Skin of body (tissue), 1 donor: ENCODE measurements at regions not wholly inside any gene's neighbourhood (a gene's known extent, or its start where the extent isn't known, plus 50 kb on each side); places are given as distances from the start of the nearest gene placed in this dataset.
"Not testable (repeated sequence)": the region's sequence is repeated elsewhere in the genome, so short reads cannot be mapped to it uniquely, and the experiment has no call there.

Experiments used
- DNase-seq: peaks from one replicate; lab custom pipeline; 2025; lab: John Stamatoyannopoulos, UW

- no peak for DNase-seq
These were observed 257.3 kb upstream of the ISX start for GRCh38 chr22:34808618-34809017.

DNA sequence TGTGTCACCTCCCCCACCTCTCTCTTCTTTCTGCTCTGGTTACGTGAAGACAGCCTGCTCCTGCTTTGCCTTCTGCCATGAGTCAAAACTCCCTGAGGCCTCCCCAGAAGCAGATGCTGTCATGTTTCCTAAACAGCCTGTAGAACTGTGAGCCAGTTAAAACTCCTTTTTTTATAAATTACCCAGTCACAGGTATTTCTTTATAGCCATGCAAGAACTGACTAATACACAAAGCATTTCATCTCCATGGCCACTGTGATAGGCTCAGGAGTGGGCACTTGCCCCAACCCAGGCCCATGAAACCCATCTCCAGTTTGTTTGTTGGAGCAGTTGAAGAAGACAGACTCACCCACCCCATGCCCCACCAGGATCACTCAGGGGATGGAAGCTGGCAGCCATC is 253.3 kb upstream of the ISX start:
- no peak for DNase-seq

- DNase-seq: no peak
These were observed 251.5 kb upstream of the ISX start for GRCh38 chr22:34814260-34815025.

GRCh38 chr22:34829485-34829884 is 236.5 kb upstream of the ISX start:
- no peak for DNase-seq

- DNase-seq: no peak
These were observed 231.9 kb upstream of the ISX start for GRCh38 chr22:34834059-34834458.

GRCh38 chr22:34834541-34834940 is 231.4 kb upstream of the ISX start:
- not testable (repeated sequence) for DNase-seq

DNA sequence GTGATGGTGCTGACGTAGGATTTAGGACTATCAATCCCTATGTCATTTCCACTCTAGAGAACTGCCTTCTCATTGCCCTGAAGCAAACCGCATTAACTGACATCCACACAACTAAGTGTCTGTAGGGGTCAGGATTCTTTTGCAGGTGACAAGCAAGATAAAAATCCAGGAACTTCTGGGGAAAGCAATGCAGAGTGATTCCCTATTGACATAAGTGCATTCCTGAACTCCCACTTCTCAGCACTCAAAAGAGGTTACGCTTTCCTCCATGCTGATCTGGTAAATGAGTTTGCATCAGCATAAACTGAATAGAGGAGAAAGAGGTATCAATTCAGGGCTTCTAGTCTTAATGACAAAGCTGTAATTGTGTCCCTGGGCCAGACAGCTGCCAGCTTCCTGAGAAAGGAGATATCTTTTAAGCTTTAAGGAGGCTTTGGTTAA is 224.6 kb upstream of the ISX start:
- no peak for DNase-seq

GRCh38 chr22:34841911-34842310 is 224.0 kb upstream of the ISX start:
- no peak for DNase-seq

DNA sequence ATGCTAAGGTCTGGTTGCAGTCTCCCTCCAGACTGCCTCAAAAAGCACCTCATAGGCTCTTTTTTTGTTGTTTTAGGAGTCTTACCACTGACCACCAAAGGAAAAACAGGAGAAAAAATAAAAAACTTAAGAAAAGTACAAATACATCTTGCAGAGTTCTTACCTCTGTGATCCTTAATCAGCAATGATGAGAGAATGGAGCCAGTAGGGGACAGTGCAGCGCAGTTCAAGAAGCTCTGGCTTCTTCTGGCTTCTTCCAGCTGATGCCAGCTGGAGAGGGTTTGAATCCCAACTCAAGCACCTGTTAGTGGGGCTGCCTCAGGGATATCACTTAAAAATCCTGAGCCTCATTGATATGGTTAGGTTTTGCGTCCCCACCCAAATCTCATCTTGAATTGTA is 223.3 kb upstream of the ISX start:
- no peak for DNase-seq

DNA sequence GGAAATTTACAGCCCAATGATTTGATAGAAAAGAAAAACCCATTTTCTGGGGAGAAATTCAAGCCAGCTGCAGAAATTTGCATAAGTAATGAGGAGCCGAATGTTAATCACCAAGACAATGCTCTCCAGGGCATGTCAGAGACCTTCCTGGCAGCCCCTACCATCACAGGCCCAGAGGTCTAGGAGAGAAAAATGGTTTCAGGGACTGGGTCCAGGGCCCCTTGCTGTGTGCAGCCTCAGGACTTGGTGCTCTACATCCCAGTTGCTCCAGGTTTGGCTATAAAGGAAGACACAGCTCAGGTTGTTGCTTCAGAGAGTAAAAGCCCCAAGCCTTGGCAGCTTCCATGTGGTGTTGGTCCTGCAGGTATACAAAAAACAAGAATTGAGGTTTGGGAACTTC is 222.2 kb upstream of the ISX start:
- DNase-seq: not testable (repeated sequence)

DNA sequence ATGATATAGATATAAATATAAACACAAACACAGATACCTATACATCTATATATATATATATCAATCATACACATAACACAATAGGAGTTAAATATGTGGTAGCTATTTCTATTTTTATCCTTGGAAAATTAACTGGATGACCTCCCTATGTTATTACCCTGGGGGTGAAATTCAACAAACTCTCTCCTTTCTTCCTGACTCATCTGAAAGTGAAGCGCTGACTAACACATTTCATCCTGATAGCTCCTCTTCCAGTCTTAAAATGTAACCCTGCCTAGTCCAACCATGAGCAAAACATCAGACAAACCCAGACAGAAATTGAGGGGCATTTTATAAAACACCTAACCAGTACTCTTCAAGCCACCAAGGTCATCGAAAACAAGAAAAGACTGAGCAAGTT is 220.6 kb upstream of the ISX start:
- no peak for DNase-seq

GRCh38 chr22:34847072-34847471 is 218.9 kb upstream of the ISX start:
- DNase-seq: no peak

- DNase-seq: no peak
These were observed 216.0 kb upstream of the ISX start for GRCh38 chr22:34849965-34850364.

DNA sequence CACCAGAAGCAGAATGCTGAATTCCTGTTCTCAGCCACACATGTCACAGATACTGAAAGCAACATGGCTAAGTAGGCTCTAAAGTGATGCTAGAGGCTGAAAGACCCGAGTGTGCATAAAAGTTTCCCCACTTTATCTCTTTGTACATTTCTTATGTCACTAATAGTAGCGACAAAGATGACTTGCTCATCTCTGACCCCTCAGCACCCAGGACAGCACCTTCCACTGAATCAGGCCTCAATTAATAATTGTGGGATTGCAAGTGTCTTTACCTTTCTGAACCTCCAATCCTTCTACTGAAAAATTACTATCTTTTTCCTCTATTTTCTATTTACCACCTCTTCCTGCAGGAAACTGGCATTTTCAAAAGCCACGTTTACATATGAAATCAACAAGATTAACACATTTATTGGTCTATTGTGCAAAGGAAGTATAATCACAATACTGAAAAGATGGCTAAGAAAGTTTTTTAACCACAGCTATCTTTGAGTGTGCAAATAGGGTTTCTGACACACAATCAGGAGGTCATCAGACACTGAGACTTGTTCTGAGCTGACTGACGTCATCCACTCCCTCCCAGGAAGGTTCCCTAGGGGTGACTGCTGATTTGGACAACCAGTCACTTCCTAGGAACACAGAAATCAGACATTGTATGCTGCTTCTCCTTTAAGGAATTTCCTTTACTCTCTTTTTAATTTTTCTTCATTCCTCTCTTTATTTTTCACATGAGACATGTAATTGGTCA is 213.9 kb upstream of the ISX start:
- DNase-seq: no peak

DNA sequence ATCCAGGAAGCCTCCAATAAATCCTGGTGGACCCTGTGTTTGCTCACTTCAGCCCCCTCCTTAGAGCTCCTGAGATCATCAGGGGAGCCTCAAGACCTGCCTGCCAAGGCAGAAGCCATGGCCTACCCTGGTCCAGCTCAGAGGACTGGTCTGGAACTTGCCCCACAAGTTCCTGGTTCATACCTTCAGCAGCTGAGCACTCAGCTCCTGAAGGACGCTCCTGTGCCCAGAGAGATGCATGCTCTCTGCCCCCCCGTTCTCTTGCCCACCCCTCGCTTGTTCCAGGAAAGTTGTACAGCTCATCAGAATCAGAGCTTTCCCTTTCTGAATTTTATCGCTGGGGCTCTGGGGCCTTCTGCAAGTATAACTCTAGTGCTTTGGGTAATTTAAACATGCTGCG is 210.5 kb upstream of the ISX start:
- no peak for DNase-seq

- no peak for DNase-seq
These were observed 207.9 kb upstream of the ISX start for GRCh38 chr22:34858066-34858465.

GRCh38 chr22:34861787-34862186 is 204.2 kb upstream of the ISX start:
- DNase-seq: no peak

- DNase-seq: no peak
These were observed 199.9 kb upstream of the ISX start for GRCh38 chr22:34866081-34866480.

DNA sequence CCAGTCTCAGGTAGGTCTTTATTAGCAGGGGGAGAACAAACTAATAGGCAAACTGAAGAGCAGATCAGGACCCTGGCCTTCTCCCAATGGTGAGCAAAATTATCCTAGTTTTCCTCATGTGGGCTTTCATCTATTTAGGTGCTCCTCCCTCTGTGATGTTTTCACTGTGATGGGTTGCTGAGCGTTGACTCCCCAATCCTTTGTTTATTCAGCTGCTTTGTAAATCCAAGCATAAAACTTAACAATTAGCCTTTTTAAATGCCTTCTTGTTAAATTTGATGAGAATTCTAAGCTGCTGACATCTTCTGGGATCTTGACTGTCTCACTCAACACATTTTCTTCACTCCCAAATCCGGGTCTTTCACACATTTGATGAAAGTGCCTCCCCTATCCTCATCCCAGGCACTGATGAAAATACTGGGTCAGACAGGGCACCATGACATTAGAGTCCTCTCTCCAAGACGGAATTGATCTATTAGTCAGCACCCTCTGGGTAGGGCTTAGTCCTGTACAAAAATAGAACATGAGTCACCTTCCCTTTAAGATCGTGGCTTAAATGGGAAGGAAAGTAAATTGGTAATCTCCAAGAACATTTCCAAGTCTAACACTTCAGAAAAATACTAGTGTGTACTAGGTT is 199.3 kb upstream of the ISX start:
- DNase-seq: no peak

DNA sequence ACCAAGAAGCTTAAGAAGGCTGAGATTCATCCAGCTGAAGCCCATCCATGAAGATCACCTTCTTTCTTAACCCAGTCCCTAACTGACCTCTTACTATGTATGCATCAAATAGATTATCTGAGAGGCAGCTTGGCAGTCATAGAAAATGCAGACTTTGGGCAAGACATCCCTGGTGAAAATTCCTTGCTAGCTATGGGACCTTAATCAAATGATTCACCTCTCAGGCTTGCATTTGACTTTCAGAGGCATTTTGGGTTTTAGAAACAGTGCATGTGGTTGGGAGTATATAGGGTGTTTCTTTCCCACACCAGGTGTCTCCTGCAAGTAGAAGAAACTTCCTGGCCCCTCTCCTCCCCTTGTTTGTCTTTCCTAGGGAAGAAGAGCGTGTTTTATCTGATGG is 188.5 kb upstream of the ISX start:
- DNase-seq: no peak

DNA sequence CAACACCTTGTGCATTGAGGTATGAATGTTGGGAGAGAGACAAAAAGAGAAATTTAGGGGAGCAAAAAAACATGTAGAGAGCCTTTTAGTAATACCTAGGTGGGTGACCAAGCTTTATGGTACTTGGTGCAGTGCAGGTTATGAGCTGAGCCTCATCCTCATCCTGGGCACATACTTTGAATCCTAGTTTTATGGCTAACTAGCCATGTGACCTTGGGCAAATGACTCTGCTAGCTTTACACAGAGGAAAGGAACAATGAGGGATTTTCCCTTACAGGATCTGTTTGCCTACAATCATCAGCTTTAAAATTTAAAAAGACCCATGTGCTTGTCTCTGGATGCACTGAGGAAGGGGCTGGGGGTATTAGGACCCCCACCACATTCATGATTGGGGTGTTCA is 187.8 kb upstream of the ISX start:
- DNase-seq: no peak

DNA sequence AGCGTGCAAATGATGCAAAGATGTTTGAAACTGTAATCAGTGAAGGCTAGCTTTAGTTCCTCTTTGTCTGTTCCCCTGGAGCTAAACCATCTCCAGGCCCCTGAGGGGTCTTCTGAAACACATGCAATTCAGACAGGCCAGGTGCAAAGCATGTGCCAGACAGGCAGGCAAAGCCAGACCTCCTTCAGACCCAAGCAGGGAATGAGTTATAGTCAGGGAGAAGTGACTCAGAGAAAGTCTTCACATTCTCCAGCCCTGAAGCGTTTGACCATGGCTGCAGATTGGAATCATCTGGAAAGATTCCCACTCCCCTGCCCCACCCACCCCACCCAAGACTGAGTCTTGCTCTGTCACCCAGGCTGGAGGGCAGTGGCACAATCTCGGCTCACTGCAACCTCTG is 187.0 kb upstream of the ISX start:
- no peak for DNase-seq

DNA sequence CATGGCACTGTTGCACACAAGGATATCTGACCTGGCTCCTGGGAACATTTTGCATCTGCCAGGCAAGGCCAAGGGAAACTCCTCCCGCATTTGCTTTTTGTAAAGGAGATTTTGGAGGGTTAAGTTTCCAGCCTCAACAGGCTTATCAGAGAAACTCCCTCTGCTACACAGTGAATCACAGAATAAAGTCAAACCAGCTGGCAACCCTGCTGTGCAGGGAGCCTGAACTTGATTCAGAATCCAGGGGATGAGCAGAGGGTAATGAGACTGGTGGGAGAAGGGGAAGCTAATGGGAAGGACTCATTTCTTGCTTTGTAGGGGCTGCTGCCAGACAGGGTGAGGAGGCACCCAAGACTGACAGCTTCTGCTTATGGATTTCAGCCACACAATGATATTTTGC is 185.3 kb upstream of the ISX start:
- DNase-seq: no peak
